GM13977 (cell line): ENCODE measurements at regions not wholly inside any gene's neighbourhood (a gene's known extent, or its start where the extent isn't known, plus 50 kb on each side); places are given as distances from the start of the nearest gene placed in this dataset.

Source experiments
- DNase-seq: peaks from one replicate; pipeline ENCODE4 v3.0.0; 2012; ENCODE audit warnings: low spot score
- in situ Hi-C: fragments of 300-500 bp; cut with MboI; formaldehyde crosslinking; loops from one replicate; pipeline ENCODE4 v1.12.0; 2022; ENCODE audit warnings: low sequenced_read_pairs, low pct_unique_long_range_greater_than_20kb, mixed read lengths, inconsistent platforms; ENCODE audit not compliant: unreplicated experiment
- TF ChIP-seq, protein P1 (sequence below): IDR thresholded peaks from 2 replicates; pipeline ENCODE4 v1.5.1; 2012; ENCODE audit warnings: mild to moderate bottlenecking, control low read depth; ENCODE audit not compliant: insufficient read depth; ENCODE audit errors: extremely low read depth, missing control alignments

GRCh38 chr5:110063640-110064602 is 374.2 kb downstream of the MAN2A1 start:
- TF ChIP-seq, protein P1, sequence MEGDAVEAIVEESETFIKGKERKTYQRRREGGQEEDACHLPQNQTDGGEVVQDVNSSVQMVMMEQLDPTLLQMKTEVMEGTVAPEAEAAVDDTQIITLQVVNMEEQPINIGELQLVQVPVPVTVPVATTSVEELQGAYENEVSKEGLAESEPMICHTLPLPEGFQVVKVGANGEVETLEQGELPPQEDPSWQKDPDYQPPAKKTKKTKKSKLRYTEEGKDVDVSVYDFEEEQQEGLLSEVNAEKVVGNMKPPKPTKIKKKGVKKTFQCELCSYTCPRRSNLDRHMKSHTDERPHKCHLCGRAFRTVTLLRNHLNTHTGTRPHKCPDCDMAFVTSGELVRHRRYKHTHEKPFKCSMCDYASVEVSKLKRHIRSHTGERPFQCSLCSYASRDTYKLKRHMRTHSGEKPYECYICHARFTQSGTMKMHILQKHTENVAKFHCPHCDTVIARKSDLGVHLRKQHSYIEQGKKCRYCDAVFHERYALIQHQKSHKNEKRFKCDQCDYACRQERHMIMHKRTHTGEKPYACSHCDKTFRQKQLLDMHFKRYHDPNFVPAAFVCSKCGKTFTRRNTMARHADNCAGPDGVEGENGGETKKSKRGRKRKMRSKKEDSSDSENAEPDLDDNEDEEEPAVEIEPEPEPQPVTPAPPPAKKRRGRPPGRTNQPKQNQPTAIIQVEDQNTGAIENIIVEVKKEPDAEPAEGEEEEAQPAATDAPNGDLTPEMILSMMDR: no peak
- in situ Hi-C loops: no loop called here
- no peak for DNase-seq

DNA sequence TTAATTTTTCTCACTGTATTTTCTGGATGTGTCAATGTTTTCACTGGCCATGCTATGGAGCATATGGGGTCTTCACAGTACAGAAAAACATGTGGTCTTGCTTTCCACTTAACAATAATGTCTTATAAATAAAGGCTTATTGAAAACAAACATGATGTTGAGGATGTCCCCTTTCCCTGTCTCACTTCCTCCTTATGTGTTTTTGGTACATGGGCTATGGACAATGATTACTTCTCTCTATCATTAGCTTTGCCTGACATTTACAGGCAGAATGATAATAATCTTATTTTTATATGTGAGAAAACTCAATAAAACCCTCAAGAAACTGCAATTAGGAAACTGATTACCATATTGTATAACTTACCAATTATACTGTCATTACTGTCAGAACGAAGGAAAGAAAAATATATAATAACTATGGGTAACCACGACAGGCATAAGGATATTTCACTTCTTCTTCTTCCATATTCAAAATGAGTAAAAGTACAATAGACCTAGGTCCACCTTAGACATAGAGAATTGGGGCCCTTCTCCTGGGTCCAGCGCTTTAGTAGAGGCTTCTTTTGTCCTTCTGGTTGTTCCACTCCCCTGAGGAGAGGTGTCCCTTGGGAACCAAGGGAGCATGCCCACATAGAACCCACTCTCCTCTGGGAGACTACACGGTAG is 375.0 kb downstream of the MAN2A1 start:
- TF ChIP-seq, protein P1: no peak
- no peak for DNase-seq
- in situ Hi-C loops: no loop called here

GRCh38 chr5:110070836-110071235 is 381.1 kb downstream of the MAN2A1 start:
- no peak for DNase-seq
- TF ChIP-seq, protein P1: no peak
- in situ Hi-C loops: no loop called here

DNA sequence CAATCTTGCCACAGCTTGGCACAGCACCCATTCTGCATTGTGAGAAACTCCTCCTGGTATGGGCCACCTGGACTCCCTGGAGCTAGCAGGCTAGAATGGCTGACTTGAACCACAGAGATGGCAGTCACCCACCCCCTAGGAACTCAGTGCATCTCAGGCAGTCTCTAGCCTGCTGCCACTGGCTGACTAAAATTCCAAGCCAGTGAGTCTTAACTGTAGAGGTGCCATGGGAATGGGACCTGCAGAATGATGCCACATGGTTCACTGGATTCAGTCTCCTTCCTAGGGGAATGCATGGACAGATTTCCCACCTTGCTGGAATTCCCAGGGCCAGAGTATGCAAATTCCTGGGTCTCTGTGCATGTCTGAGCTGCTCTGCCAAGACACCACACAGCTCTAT is 382.9 kb downstream of the MAN2A1 start:
- in situ Hi-C loops: no loop called here
- TF ChIP-seq, protein P1: no peak
- no peak for DNase-seq

DNA sequence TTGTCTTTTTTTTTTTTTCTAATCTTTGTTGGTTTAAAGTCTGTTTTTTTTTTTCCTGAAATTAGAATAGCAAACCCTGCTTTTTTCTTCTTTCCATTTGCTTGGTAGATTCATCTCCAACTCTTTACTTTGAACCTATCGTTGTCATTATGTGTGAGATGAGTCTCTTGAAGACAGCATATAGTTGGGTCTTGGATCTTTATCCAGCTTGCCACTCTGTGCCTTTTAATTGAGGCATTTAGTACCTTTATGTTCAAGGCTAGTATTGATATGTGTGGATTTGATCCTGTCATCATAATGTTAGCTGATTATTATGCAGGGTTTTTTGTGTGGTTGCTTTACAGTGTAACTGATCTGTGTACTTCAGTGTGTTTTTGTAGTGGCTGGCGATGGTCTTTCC is 383.8 kb downstream of the MAN2A1 start:
- in situ Hi-C loops: no loop called here
- no peak for DNase-seq
- TF ChIP-seq, protein P1: no peak

GRCh38 chr5:110075656-110076055 is 385.9 kb downstream of the MAN2A1 start:
- DNase-seq: no peak
- in situ Hi-C loops: no loop called here
- TF ChIP-seq, protein P1: no peak
